ENCODE measurements at regions not wholly inside any gene's neighbourhood (a gene's known extent, or its start where the extent isn't known, plus 50 kb on each side); places are given as distances from the start of the nearest gene placed in this dataset.

- intact Hi-C loops (cut with DNase I; ENCODE audit: low total_unique reads), result no loop called here
- Histone ChIP-seq H3K27me3 (no peaks in the 10 kb centered on the region), H3K27ac (no peak overlapping the region), H3K9me3 (no peaks in the 10 kb centered on the region), H3K36me3 (no peaks in the 10 kb centered on the region), H3K4me3 (no peak overlapping the region), H3K4me1 (no peaks in the 10 kb centered on the region)
- TF ChIP-seq POLR2A (IDR thresholded peaks at IDR 0.05), result no peak
- in situ Hi-C loops (cut with MboI; ENCODE audit: low sequenced_read_pairs in 4 of 4), result no loop called here
- no peak for DNase-seq
- no peak for ATAC-seq
These were observed 82.1 kb upstream of the SSTR1 start for GRCh38 chr14:38125481-38126037.

GRCh38 chr14:38127356-38127755 lies 80.3 kb upstream of the SSTR1 start:
- no peak for DNase-seq
- H3K4me1 ChIP-seq, result no peaks in the 10 kb centered on the region
- H3K27me3 ChIP-seq, result no peaks in the 10 kb centered on the region
- H3K4me3 ChIP-seq, result no peak overlapping the region
- no peaks in the 10 kb centered on the region for H3K36me3 ChIP-seq
- no peak for ATAC-seq
- TF ChIP-seq POLR2A (IDR thresholded peaks at IDR 0.05) (no peak), CTCF (IDR thresholded peaks at IDR 0.05 in 4 of 5, conservative IDR thresholded peaks at IDR 0.05 in 1 of 5) (no peak)
- H3K9me3 ChIP-seq, result no peaks in the 10 kb centered on the region
- intact Hi-C loops (cut with DNase I; ENCODE audit: low total_unique reads) (no loop called here), in situ Hi-C loops (cut with MboI; ENCODE audit: low sequenced_read_pairs in 4 of 4) (no loop called here)
- no peak overlapping the region for H3K27ac ChIP-seq

- no peaks in the 10 kb centered on the region for H3K9me3 ChIP-seq
- TF ChIP-seq POLR2A (IDR thresholded peaks at IDR 0.05), result no peak
- no peak for TF ChIP-seq CTCF (IDR thresholded peaks at IDR 0.05 in 4 of 5, conservative IDR thresholded peaks at IDR 0.05 in 1 of 5)
- no peaks in the 10 kb centered on the region for H3K4me1 ChIP-seq
- DNase-seq (no peak), ATAC-seq (no peak)
- H3K36me3 ChIP-seq, result no peaks in the 10 kb centered on the region
- in situ Hi-C loops (cut with MboI; ENCODE audit: low sequenced_read_pairs in 4 of 4), result no loop called here
- no peaks in the 10 kb centered on the region for H3K27me3 ChIP-seq
- no peak overlapping the region for H3K4me3 ChIP-seq
- H3K27ac ChIP-seq, result no peak overlapping the region
- intact Hi-C loops (cut with DNase I; ENCODE audit: low total_unique reads), result no loop called here
These were observed 79.9 kb upstream of the SSTR1 start for GRCh38 chr14:38127784-38128183.

- no peaks in the 10 kb centered on the region for H3K36me3 ChIP-seq
- in situ Hi-C loops (cut with MboI; ENCODE audit: low sequenced_read_pairs in 4 of 4), result no loop called here
- intact Hi-C loops (cut with DNase I; ENCODE audit: low total_unique reads), result no loop called here
- no peaks in the 10 kb centered on the region for H3K27me3 ChIP-seq
- no peaks in the 10 kb centered on the region for H3K9me3 ChIP-seq
- no peaks in the 10 kb centered on the region for H3K4me1 ChIP-seq
- no peak overlapping the region for H3K4me3 ChIP-seq
- ATAC-seq (no peak), DNase-seq (no peak)
- H3K27ac ChIP-seq, result no peak overlapping the region
- no peak for TF ChIP-seq POLR2A (IDR thresholded peaks at IDR 0.05)
- no peak for TF ChIP-seq CTCF (IDR thresholded peaks at IDR 0.05 in 4 of 5, conservative IDR thresholded peaks at IDR 0.05 in 1 of 5)
These were observed 79.1 kb upstream of the SSTR1 start for GRCh38 chr14:38128640-38129039.

GRCh38 chr14:38129192-38129591 lies 78.5 kb upstream of the SSTR1 start:
- no peaks in the 10 kb centered on the region for H3K4me1 ChIP-seq
- H3K27ac ChIP-seq, result no peak overlapping the region
- intact Hi-C loops (cut with DNase I; ENCODE audit: low total_unique reads) (no loop called here), in situ Hi-C loops (cut with MboI; ENCODE audit: low sequenced_read_pairs in 4 of 4) (no loop called here)
- H3K36me3 ChIP-seq, result no peaks in the 10 kb centered on the region
- ATAC-seq (no peak), DNase-seq (no peak)
- no peaks in the 10 kb centered on the region for H3K9me3 ChIP-seq
- no peak for TF ChIP-seq POLR2A (IDR thresholded peaks at IDR 0.05)
- no peak for TF ChIP-seq CTCF (IDR thresholded peaks at IDR 0.05 in 4 of 5, conservative IDR thresholded peaks at IDR 0.05 in 1 of 5)
- no peaks in the 10 kb centered on the region for H3K27me3 ChIP-seq
- H3K4me3 ChIP-seq, result no peak overlapping the region
